IPS DF 4.7 (cell line): ENCODE measurements at regions not wholly inside any gene's neighbourhood (a gene's known extent, or its start where the extent isn't known, plus 50 kb on each side); places are given as distances from the start of the nearest gene placed in this dataset.
"Not testable (repeated sequence)": the region's sequence is repeated elsewhere in the genome, so short reads cannot be mapped to it uniquely, and the experiment has no call there.

Experiments used
- DNase-seq: peaks from one replicate; pipeline ENCODE4 v3.0.0-alpha.2; 2013; ENCODE audit warnings: low spot score; ENCODE audit errors: extremely low read depth

- no peak for DNase-seq
These were observed 131.0 kb upstream of the CDIN1 start for GRCh38 chr15:36448418-36448817.

GRCh38 chr15:36449084-36449661 lies 130.3 kb upstream of the CDIN1 start:
- no peak for DNase-seq

- DNase-seq, result no peak
These were observed 129.7 kb upstream of the CDIN1 start for GRCh38 chr15:36449662-36450145.

GRCh38 chr15:36454244-36454643 lies 125.2 kb upstream of the CDIN1 start:
- not testable (repeated sequence) for DNase-seq

- no peak for DNase-seq
These were observed 121.0 kb upstream of the CDIN1 start for GRCh38 chr15:36458411-36458810.

GRCh38 chr15:36465304-36465703 lies 114.1 kb upstream of the CDIN1 start:
- DNase-seq, result no peak

GRCh38 chr15:36468746-36469145 lies 110.7 kb upstream of the CDIN1 start:
- no peak for DNase-seq

GRCh38 chr15:36469311-36469966 lies 110.0 kb upstream of the CDIN1 start:
- no peak for DNase-seq

GRCh38 chr15:36472672-36473071 lies 106.8 kb upstream of the CDIN1 start:
- no peak for DNase-seq

- no peak for DNase-seq
These were observed 100.9 kb upstream of the CDIN1 start for GRCh38 chr15:36478561-36478960.

- no peak for DNase-seq
These were observed 100.1 kb upstream of the CDIN1 start for GRCh38 chr15:36479200-36479896.

GRCh38 chr15:36481156-36481555 lies 98.3 kb upstream of the CDIN1 start:
- DNase-seq, result no peak

GRCh38 chr15:36483409-36483808 lies 96.0 kb upstream of the CDIN1 start:
- no peak for DNase-seq

- DNase-seq, result no peak
These were observed 95.2 kb upstream of the CDIN1 start for GRCh38 chr15:36484038-36484778.

GRCh38 chr15:36491912-36492311 lies 87.5 kb upstream of the CDIN1 start:
- DNase-seq, result no peak

GRCh38 chr15:36495456-36495991 lies 83.9 kb upstream of the CDIN1 start:
- no peak for DNase-seq

GRCh38 chr15:36497901-36498300 lies 81.5 kb upstream of the CDIN1 start:
- DNase-seq, result no peak

- no peak for DNase-seq
These were observed 81.0 kb upstream of the CDIN1 start for GRCh38 chr15:36498401-36498800.

- no peak for DNase-seq
These were observed 80.5 kb upstream of the CDIN1 start for GRCh38 chr15:36498916-36499315.

GRCh38 chr15:36499412-36500389 lies 79.7 kb upstream of the CDIN1 start:
- DNase-seq, result no peak
